C4-2B (cell line): ENCODE measurements at regions not wholly inside any gene's neighbourhood (a gene's known extent, or its start where the extent isn't known, plus 50 kb on each side); places are given as distances from the start of the nearest gene placed in this dataset.
"Not testable (repeated sequence)": the region's sequence is repeated elsewhere in the genome, so short reads cannot be mapped to it uniquely, and the experiment has no call there.

ENCODE experiments used
- CTCF ChIP-seq: fragments of 450-650 bp; conservative IDR thresholded peaks from 2 replicates; pipeline ENCODE4 v1.5.1; 2017; ENCODE audit warnings: mild to moderate bottlenecking
- ZFX ChIP-seq: fragments of 450-650 bp; IDR thresholded peaks from 2 replicates; pipeline ENCODE4 v1.6.1; 2017

GRCh38 chr4:188678691-188679090 is 539.5 kb downstream of the TRIML1 start:
- TF ChIP-seq CTCF, ZFX: not testable (repeated sequence)
